SK-N-SH (cell line): ENCODE measurements at regions not wholly inside any gene's neighbourhood (a gene's known extent, or its start where the extent isn't known, plus 50 kb on each side); places are given as distances from the start of the nearest gene placed in this dataset.

Source experiments
- FOSL2 ChIP-seq: IDR thresholded peaks from 2 replicates; pipeline ENCODE4 v1.4.0; 2012; ENCODE audit warnings: low read depth, mild to moderate bottlenecking, moderate library complexity, borderline replicate concordance
- FOXM1 ChIP-seq: IDR thresholded peaks from 2 replicates; pipeline ENCODE4 v1.4.0; 2012; ENCODE audit warnings: low read depth, mild to moderate bottlenecking
- GABPA ChIP-seq: IDR thresholded peaks from 2 replicates; pipeline ENCODE4 v1.4.0; 2012; ENCODE audit warnings: low read depth, mild to moderate bottlenecking
- MEF2A ChIP-seq: IDR thresholded peaks from 2 replicates; pipeline ENCODE4 v1.4.0; 2012; ENCODE audit warnings: low read depth, borderline replicate concordance
- TF ChIP-seq, protein P1 (sequence below): fragments of 200-600 bp; sonication (generic); IDR thresholded peaks from 2 replicates; pipeline ENCODE4 v1.6.1; 2017; ENCODE audit warnings: antibody characterized with exemption, mild to moderate bottlenecking, moderate library complexity

GRCh38 chr3:78141269-78141668, 1101.4 kb downstream of the ROBO2 start:
- TF ChIP-seq FOXM1 (no peak), GABPA (no peak), MEF2A (no peak), FOSL2 (no peak)
- TF ChIP-seq, protein P1, sequence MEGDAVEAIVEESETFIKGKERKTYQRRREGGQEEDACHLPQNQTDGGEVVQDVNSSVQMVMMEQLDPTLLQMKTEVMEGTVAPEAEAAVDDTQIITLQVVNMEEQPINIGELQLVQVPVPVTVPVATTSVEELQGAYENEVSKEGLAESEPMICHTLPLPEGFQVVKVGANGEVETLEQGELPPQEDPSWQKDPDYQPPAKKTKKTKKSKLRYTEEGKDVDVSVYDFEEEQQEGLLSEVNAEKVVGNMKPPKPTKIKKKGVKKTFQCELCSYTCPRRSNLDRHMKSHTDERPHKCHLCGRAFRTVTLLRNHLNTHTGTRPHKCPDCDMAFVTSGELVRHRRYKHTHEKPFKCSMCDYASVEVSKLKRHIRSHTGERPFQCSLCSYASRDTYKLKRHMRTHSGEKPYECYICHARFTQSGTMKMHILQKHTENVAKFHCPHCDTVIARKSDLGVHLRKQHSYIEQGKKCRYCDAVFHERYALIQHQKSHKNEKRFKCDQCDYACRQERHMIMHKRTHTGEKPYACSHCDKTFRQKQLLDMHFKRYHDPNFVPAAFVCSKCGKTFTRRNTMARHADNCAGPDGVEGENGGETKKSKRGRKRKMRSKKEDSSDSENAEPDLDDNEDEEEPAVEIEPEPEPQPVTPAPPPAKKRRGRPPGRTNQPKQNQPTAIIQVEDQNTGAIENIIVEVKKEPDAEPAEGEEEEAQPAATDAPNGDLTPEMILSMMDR: no peak
